PFSK-1 (cell line): ENCODE measurements at regions not wholly inside any gene's neighbourhood (a gene's known extent, or its start where the extent isn't known, plus 50 kb on each side); places are given as distances from the start of the nearest gene placed in this dataset.

Source experiments
- FOXP2 ChIP-seq: optimal IDR thresholded peaks from 2 replicates; pipeline ENCODE3; 2011; ENCODE audit warnings: borderline replicate concordance, control low read depth, inconsistent platforms; ENCODE audit not compliant: insufficient read depth; ENCODE audit errors: extremely low read length, extremely low read depth
- POLR2AphosphoS5 ChIP-seq: IDR thresholded peaks from 2 replicates; pipeline ENCODE4 v1.6.1; 2012; ENCODE audit warnings: low read depth, mild to moderate bottlenecking, control low read depth, low read length, moderate library complexity
- REST ChIP-seq, 2 experiments: IDR thresholded peaks; 2 replicates each; pipeline versions ENCODE4 v1.6.1 to v1.8.0; 2011 to 2012; ENCODE audit warnings: low read depth in 2 of 2, low read length in 2 of 2, control low read depth in 1 of 2, inconsistent platforms in 1 of 2, mild to moderate bottlenecking in 1 of 2, moderate library complexity in 1 of 2; ENCODE audit not compliant: insufficient read depth in 1 of 2
- SIN3A ChIP-seq: IDR thresholded peaks from 2 replicates; pipeline ENCODE4 v1.6.1; 2012; ENCODE audit warnings: mild to moderate bottlenecking, low read length, moderate library complexity, borderline replicate concordance; ENCODE audit not compliant: insufficient read depth
- TAF1 ChIP-seq: IDR thresholded peaks from 2 replicates; pipeline ENCODE4 v1.6.1; 2012; ENCODE audit warnings: low read length, control low read depth, borderline replicate concordance; ENCODE audit not compliant: insufficient read depth

DNA sequence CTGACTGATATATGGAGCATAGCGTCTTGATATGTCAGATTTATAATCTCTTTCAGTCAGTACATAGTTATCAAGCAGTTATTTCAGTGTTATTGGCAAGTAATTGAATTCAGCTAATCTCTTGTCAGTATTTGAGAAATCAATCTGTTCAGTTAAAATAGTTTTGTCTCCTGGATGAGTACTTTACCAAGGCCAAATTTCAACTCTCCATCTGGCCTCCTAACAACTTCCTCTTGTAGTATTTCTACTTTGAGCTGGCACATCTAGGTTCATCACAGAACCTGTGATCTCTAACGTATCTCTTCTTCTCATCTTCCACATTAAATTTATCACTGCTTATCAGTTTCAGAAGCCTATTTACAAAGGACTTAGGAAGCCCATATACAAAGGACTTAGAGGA is 690.5 kb downstream of the C12orf50 start:
- TF ChIP-seq FOXP2 (no peak), TAF1 (no peak), REST (IDR thresholded peaks at IDR 0.05; ENCODE audit: insufficient read depth in 1 of 2, low read depth in 2 of 2, low read length in 2 of 2) (no peak), POLR2AphosphoS5 (no peak), SIN3A (no peak)

DNA sequence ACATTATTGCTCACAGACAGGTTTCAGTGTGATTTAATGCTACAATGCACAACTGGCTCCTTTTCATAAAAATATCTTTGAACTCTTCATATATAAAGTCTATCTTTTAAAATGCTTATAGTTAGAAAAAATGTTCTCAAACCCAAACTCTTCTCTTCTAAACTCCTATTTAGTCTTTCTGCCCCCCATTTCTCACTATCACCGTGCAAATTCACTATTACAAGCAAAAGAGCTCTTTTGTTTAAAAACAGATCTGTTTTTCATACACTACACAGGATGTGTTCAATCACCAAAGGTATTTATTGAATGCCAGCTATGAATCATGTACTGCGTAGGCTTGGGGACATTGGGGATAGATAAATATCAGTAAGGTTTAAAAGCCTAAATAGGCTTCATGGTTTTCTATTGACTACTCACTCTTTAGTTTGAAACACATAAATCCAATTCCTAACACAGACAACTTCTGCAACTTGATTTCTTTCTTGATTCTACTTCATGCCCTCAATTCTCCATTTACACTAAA is 692.3 kb downstream of the C12orf50 start:
- no peak for TF ChIP-seq TAF1

DNA sequence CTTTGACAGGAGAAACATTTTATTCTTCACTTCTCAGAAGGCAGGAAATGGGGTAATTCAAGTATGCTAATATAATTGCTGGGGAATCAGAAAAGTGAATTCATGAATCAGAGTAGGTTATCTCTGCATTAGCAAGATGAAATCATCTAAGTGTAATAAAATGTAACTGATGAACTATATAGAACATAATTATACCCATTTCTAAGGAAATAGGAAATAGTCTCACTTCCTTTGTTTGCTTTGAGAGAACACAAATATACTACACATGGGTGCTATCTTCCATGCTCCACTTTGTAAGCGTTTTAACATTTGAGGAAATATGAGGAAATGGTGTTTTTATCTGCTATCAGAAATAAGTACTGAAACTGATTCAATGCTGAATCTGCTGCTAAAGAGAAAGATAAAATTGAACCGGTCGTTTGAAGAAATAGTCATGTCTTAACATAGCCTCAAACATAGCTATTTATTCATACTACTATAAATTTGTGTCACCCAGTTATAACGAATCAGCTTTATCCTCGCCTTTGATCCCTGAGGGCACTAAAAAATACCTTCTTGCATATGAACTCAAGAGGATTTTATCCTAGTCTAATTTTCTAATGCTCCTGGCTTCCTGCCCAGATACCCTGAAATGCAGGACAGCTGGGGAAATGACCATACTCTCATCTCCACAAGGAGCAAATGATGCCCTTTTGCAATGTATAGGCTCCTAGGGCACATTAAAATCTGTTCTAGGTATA is 696.0 kb downstream of the C12orf50 start:
- TF ChIP-seq FOXP2, result no peak
- no peak for TF ChIP-seq TAF1
- no peak for TF ChIP-seq REST (IDR thresholded peaks at IDR 0.05; ENCODE audit: insufficient read depth in 1 of 2, low read depth in 2 of 2, low read length in 2 of 2)
- TF ChIP-seq SIN3A, result no peak
- TF ChIP-seq POLR2AphosphoS5, result no peak

GRCh38 chr12:87329076-87329863 is 699.9 kb downstream of the C12orf50 start:
- TF ChIP-seq REST (IDR thresholded peaks at IDR 0.05; ENCODE audit: insufficient read depth in 1 of 2, low read depth in 2 of 2, low read length in 2 of 2) (no peak), TAF1 (no peak), FOXP2 (no peak), SIN3A (no peak), POLR2AphosphoS5 (no peak)

DNA sequence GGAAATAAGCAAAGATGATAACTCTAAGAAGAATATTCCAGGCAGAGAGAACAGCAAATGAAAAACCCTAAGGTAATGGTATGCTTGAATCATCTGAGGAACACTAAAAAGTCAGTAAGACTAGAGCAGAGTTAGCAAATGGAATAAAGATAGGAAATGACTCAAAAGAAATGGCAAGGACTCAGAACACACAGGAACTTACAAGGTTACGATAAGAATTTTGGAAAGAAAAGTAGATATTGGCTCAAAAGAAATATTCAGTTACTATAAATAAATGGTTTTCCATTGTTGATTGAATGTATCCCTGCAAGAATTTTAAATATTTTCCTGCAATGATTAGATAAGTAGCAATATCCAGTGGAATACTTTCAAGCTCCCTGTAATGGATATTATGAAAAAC is 705.8 kb downstream of the C12orf50 start:
- TF ChIP-seq REST (IDR thresholded peaks at IDR 0.05; ENCODE audit: insufficient read depth in 1 of 2, low read depth in 2 of 2, low read length in 2 of 2) (no peak), FOXP2 (no peak), SIN3A (no peak), TAF1 (no peak), POLR2AphosphoS5 (no peak)
